RWPE1 (cell line): ENCODE measurements at regions not wholly inside any gene's neighbourhood (a gene's known extent, or its start where the extent isn't known, plus 50 kb on each side); places are given as distances from the start of the nearest gene placed in this dataset.
A peak's percentile ranks its signal among the peaks of the same experiment; 100 is the strongest.

Experiments used
- CTCF ChIA-PET: fragments of 350-600 bp; sonication (Branson Sonifier 250); formaldehyde crosslinking; extraction: SDS; loops from one replicate; lab custom pipeline; 2021; lab: Yijun Ruan, JAX
- POLR2A ChIA-PET: fragments of 400-600 bp; formaldehyde crosslinking; extraction: SDS; loops from one replicate; lab custom pipeline; 2020; ENCODE audit warnings: antibody characterized with exemption; ENCODE audit not compliant: low non-redundant PET; lab: Yijun Ruan, JAX
- DNase-seq: peaks from one replicate; pipeline ENCODE4 v3.0.0; 2012; ENCODE audit warnings: low spot score
- H3K27ac ChIP-seq: fragments of 450-650 bp; 2 replicates; pipeline ENCODE4 v1.5.1; 2017
- TF ChIP-seq, protein P1 (sequence below): fragments of 450-650 bp; conservative IDR thresholded peaks from 2 replicates; pipeline ENCODE4 v1.5.1; 2017; ENCODE audit warnings: low read depth, mild to moderate bottlenecking

GRCh38 chr20:43855803-43856202 lies 58.8 kb upstream of the TOX2 start:
- no peak overlapping the region for H3K27ac ChIP-seq
- ChIA-PET POLR2A (no interaction called here), CTCF (interaction anchor here (0.6 kb wide), 2 partner anchors 1623 to 1959 kb away, joined by 4 read pairs; no protein-coding TSS in a partner anchor)
- no peak for DNase-seq
- TF ChIP-seq, protein P1, sequence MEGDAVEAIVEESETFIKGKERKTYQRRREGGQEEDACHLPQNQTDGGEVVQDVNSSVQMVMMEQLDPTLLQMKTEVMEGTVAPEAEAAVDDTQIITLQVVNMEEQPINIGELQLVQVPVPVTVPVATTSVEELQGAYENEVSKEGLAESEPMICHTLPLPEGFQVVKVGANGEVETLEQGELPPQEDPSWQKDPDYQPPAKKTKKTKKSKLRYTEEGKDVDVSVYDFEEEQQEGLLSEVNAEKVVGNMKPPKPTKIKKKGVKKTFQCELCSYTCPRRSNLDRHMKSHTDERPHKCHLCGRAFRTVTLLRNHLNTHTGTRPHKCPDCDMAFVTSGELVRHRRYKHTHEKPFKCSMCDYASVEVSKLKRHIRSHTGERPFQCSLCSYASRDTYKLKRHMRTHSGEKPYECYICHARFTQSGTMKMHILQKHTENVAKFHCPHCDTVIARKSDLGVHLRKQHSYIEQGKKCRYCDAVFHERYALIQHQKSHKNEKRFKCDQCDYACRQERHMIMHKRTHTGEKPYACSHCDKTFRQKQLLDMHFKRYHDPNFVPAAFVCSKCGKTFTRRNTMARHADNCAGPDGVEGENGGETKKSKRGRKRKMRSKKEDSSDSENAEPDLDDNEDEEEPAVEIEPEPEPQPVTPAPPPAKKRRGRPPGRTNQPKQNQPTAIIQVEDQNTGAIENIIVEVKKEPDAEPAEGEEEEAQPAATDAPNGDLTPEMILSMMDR = no peak

GRCh38 chr20:43853918-43854317 lies 60.7 kb upstream of the TOX2 start:
- ChIA-PET POLR2A (no interaction called here), CTCF (interaction anchor here (1.3 kb wide), 1 partner anchor 9 kb away, joined by 3 read pairs; no protein-coding TSS in a partner anchor)
- TF ChIP-seq, protein P1 = no peak
- DNase-seq = no peak
- no peak overlapping the region for H3K27ac ChIP-seq

DNA sequence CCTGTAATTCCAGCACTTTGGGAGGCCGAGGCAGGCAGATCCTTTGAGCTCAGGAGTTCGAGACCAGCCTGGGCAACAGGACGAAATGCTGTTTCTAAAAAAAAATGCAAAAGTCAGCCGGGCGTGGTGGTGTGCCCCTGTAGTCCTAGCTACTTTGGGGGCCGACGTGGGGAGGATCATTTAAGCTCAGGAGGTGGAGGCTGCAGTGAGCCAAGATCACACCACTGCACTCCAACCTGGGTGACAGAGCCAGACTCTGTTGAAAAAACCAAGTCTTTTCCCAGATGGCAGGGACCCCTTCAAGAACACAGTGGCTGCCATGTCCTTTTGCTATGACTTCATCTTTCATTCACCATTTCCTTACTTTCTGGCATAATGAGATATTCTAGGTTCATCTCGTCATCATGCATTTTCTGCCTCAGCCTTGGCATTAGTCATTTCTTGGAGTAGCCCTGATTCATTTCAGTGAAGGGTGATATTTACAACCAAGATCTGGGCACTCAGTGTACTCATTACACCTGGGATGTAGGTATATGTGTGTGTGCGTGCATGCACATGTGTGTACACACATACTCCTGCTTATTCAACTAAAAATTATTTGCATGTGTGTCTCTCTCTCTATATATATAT lies 61.4 kb upstream of the TOX2 start:
- CTCF ChIA-PET = interaction anchor here (0.6 kb wide), 1 partner anchor 63 kb away, joined by 3 read pairs; no protein-coding TSS in a partner anchor
- POLR2A ChIA-PET = no interaction called here
- DNase-seq = peak; percentile 57

DNA sequence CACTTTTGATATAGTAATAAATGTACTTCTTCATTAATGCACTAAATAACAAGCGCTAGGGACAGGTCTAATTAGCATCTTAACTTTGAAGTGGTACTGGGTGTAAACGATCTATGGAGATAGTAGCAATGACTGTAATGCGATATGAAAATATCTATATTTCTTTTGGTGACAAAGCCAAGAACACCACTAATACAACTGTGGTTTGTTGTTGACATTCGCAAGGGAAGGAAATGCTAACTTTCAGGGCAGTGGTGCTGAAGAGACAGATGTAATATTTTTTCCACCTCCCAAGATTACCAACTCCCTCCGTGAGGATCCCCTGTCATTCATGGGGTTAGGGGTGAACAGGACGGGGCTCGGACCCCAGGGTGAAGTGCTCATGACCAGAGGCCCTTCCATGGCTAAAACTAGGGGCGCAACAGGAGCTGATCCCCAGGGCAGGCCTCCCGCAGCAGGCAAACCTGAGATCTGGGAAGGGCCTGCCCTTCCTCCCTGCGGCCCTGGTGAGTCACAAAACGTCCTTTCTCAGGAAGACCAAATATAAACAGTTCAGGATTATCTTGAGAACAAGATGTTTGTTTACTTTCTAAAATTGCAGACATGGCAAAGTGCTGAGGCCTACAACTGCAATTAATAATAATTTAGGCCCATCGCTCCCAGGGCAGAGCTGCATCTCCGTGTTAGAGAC lies 65.0 kb upstream of the TOX2 start:
- POLR2A ChIA-PET = no interaction called here
- TF ChIP-seq, protein P1 = no peak
- H3K27ac ChIP-seq = no peak overlapping the region
- CTCF ChIA-PET = interaction anchor here (0.8 kb wide), 1 partner anchor 9 kb away, joined by 4 read pairs; no protein-coding TSS in a partner anchor
- DNase-seq = peak; percentile 70

More for the DNA sequence above, 61.4 kb upstream of the TOX2 start:
- TF ChIP-seq, protein P1 = no peak
- H3K27ac ChIP-seq = no peak overlapping the region

DNA sequence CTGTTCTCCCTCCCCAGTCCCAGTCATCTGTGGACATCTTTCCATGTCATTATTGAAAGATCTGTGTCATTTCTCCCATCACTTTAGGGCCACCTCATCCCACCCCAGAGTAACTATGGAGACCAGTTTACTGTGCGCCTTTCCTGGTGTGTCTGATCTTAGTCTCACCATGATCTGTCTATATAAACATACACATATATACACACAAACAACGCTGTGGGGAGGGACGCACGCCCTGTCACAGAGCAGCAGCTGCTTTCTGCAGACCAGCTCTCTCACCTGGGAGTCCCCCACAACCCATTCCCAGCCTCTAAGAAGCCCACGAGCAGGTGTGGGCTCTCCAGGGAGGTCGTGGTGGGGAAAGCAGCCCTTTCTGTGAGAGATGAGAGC lies 68.1 kb upstream of the TOX2 start:
- CTCF ChIA-PET = interaction anchor here (0.8 kb wide), 1 partner anchor 65 kb away, joined by 3 read pairs; no protein-coding TSS in a partner anchor
- TF ChIP-seq, protein P1 = no peak
- DNase-seq = no peak
- POLR2A ChIA-PET = no interaction called here
- no peak overlapping the region for H3K27ac ChIP-seq

GRCh38 chr20:43844778-43845614 lies 69.7 kb upstream of the TOX2 start:
- TF ChIP-seq, protein P1 = no peak
- DNase-seq = peak; percentile 38
- POLR2A ChIA-PET = no interaction called here
- CTCF ChIA-PET = interaction anchor here (0.6 to 2.2 kb wide), 12 partner anchors 9 to 1459 kb away, joined by 3 to 22 read pairs (median 4); no protein-coding TSS in a partner anchor
- H3K27ac ChIP-seq = no peak overlapping the region
